ENCODE measurements at regions not wholly inside any gene's neighbourhood (a gene's known extent, or its start where the extent isn't known, plus 50 kb on each side); places are given as distances from the start of the nearest gene placed in this dataset.

GRCh38 chr5:98403131-98403530 is 370.3 kb upstream of the RGMB start:
- H3K79me2 ChIP-seq = no peaks in the 10 kb centered on the region
- H3K9me2 ChIP-seq (replicated peaks; ENCODE audit: insufficient read depth) = no peaks in the 10 kb centered on the region
- WGBS (ENCODE audit: low lambda C conversion rate, missing lambda C conversion rate) = 69% methylated on average over 1 of the region's 1 CpG
- no peaks in the 10 kb centered on the region for H4K20me1 ChIP-seq (ENCODE audit: insufficient read depth, poor library complexity, severe bottlenecking)
- DNase-seq (ENCODE audit: low spot score) = no peak
- H3K27me3 ChIP-seq = no peaks in the 10 kb centered on the region
- no peaks in the 10 kb centered on the region for H3K36me3 ChIP-seq (replicated peaks; ENCODE audit: insufficient read depth, low read depth)
- no peak overlapping the region for H2AFZ ChIP-seq
- TF ChIP-seq CTCF (IDR thresholded peaks at IDR 0.05; ENCODE audit: poor library complexity) (no peak), EZH2phosphoT487 (IDR thresholded peaks at IDR 0.05; ENCODE audit: low read depth, severe bottlenecking, unreplicated experiment) (no peak), EZH2 (IDR thresholded peaks at IDR 0.05; ENCODE audit: borderline replicate concordance) (no peak)
- H3K9me3 ChIP-seq (ENCODE audit: low read depth) = no peaks in the 10 kb centered on the region
- H3K4me1 ChIP-seq (ENCODE audit: insufficient read depth) = no peaks in the 10 kb centered on the region
- H3K4me3 ChIP-seq = no peak overlapping the region
- H3K27ac ChIP-seq = no peak overlapping the region
- no peak overlapping the region for H3K4me2 ChIP-seq

- no peak overlapping the region for H2AFZ ChIP-seq
- no peak for DNase-seq (ENCODE audit: low spot score)
- no peak for TF ChIP-seq EZH2phosphoT487 (IDR thresholded peaks at IDR 0.05; ENCODE audit: low read depth, severe bottlenecking, unreplicated experiment)
- no peaks in the 10 kb centered on the region for H3K9me3 ChIP-seq (ENCODE audit: low read depth)
- H3K27me3 ChIP-seq = no peaks in the 10 kb centered on the region
- no peaks in the 10 kb centered on the region for H3K9me2 ChIP-seq (replicated peaks; ENCODE audit: insufficient read depth)
- H3K4me3 ChIP-seq = no peak overlapping the region
- H3K4me2 ChIP-seq = no peak overlapping the region
- no peak overlapping the region for H3K27ac ChIP-seq
- H3K79me2 ChIP-seq = no peaks in the 10 kb centered on the region
- no peaks in the 10 kb centered on the region for H4K20me1 ChIP-seq (ENCODE audit: insufficient read depth, poor library complexity, severe bottlenecking)
- H3K36me3 ChIP-seq (replicated peaks; ENCODE audit: insufficient read depth, low read depth) = no peaks in the 10 kb centered on the region
- H3K4me1 ChIP-seq (ENCODE audit: insufficient read depth) = no peaks in the 10 kb centered on the region
Measured at GRCh38 chr5:98414938-98415337, 358.5 kb upstream of the RGMB start.

- no peak overlapping the region for H3K4me2 ChIP-seq
- TF ChIP-seq CTCF (IDR thresholded peaks at IDR 0.05; ENCODE audit: poor library complexity) (no peak), EZH2phosphoT487 (IDR thresholded peaks at IDR 0.05; ENCODE audit: low read depth, severe bottlenecking, unreplicated experiment) (no peak)
Measured at GRCh38 chr5:98415663-98416062, 357.8 kb upstream of the RGMB start.

GRCh38 chr5:98416541-98416940 is 356.9 kb upstream of the RGMB start:
- Histone ChIP-seq H3K36me3 (replicated peaks; ENCODE audit: insufficient read depth, low read depth) (no peaks in the 10 kb centered on the region), H4K20me1 (ENCODE audit: insufficient read depth, poor library complexity, severe bottlenecking) (no peaks in the 10 kb centered on the region), H3K27ac (no peak overlapping the region), H3K27me3 (no peaks in the 10 kb centered on the region), H3K4me1 (ENCODE audit: insufficient read depth) (no peaks in the 10 kb centered on the region), H3K4me2 (no peak overlapping the region), H3K79me2 (no peaks in the 10 kb centered on the region), H3K9me2 (replicated peaks; ENCODE audit: insufficient read depth) (no peaks in the 10 kb centered on the region), H2AFZ (no peak overlapping the region), H3K4me3 (no peak overlapping the region), H3K9me3 (ENCODE audit: low read depth) (no peaks in the 10 kb centered on the region)
- no peak for TF ChIP-seq CTCF (IDR thresholded peaks at IDR 0.05; ENCODE audit: poor library complexity)
- TF ChIP-seq EZH2phosphoT487 (IDR thresholded peaks at IDR 0.05; ENCODE audit: low read depth, severe bottlenecking, unreplicated experiment) = no peak
- no peak for TF ChIP-seq EZH2 (IDR thresholded peaks at IDR 0.05; ENCODE audit: borderline replicate concordance)
- DNase-seq (ENCODE audit: low spot score) = no peak

More at GRCh38 chr5:98415663-98416062, 357.8 kb upstream of the RGMB start:
- Histone ChIP-seq H4K20me1 (ENCODE audit: insufficient read depth, poor library complexity, severe bottlenecking) (no peaks in the 10 kb centered on the region), H3K27ac (no peak overlapping the region), H3K9me3 (ENCODE audit: low read depth) (no peaks in the 10 kb centered on the region), H2AFZ (no peak overlapping the region), H3K27me3 (no peaks in the 10 kb centered on the region), H3K36me3 (replicated peaks; ENCODE audit: insufficient read depth, low read depth) (no peaks in the 10 kb centered on the region), H3K79me2 (no peaks in the 10 kb centered on the region), H3K9me2 (replicated peaks; ENCODE audit: insufficient read depth) (no peaks in the 10 kb centered on the region), H3K4me3 (no peak overlapping the region), H3K4me1 (ENCODE audit: insufficient read depth) (no peaks in the 10 kb centered on the region)
- no peak for DNase-seq (ENCODE audit: low spot score)
- WGBS (ENCODE audit: low lambda C conversion rate, missing lambda C conversion rate) = 96% methylated on average over 1 of the region's 1 CpG
